ENCODE measurements at regions not wholly inside any gene's neighbourhood (a gene's known extent, or its start where the extent isn't known, plus 50 kb on each side); places are given as distances from the start of the nearest gene placed in this dataset.

DNA sequence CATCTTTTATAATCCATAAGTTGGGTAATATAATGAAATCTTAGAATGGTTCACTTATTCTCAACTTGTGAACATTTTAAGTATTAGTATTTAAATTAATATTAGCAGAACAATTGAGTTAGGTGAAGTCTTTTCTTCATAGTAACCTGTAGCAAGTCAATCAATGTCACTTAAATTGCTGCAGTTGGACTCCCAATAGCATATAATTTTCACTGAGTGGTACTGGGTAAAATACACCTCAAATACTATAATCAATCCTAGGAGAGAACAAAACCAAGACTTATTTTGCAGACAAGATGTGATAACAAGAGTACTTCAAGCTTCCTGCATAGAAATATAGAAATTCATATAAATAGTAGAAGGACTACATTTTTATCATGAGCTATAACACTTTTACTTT, 677.9 kb upstream of the LRRN3 start:
- no peak overlapping the region for H3K4me3 ChIP-seq (ENCODE audit: low read length)
- H3K9me2 ChIP-seq (replicated peaks; ENCODE audit: control insufficient read depth, low read length), result no peaks in the 10 kb centered on the region
- no peaks in the 10 kb centered on the region for H3K9me3 ChIP-seq (ENCODE audit: control insufficient read depth, insufficient read depth, low read length)
- no peaks in the 10 kb centered on the region for H3K79me2 ChIP-seq (ENCODE audit: control insufficient read depth, low read length)
- H3K36me3 ChIP-seq (ENCODE audit: control insufficient read depth, low read length), result no peaks in the 10 kb centered on the region
- H3K4me2 ChIP-seq (ENCODE audit: low read length), result no peak overlapping the region
- no peaks in the 10 kb centered on the region for H4K20me1 ChIP-seq (ENCODE audit: control insufficient read depth, insufficient read depth, low read depth, low read length)
- no peak for TF ChIP-seq EZH2phosphoT487 (IDR thresholded peaks at IDR 0.05; ENCODE audit: borderline replicate concordance, low read length)
- TF ChIP-seq CTCF (IDR thresholded peaks at IDR 0.05; ENCODE audit: low read depth, low read length, poor library complexity, severe bottlenecking), result no peak
- no peak overlapping the region for H3K27ac ChIP-seq (ENCODE audit: low read depth, low read length)
- no peaks in the 10 kb centered on the region for H3K4me1 ChIP-seq (ENCODE audit: control insufficient read depth, low read length)
- no peaks in the 10 kb centered on the region for H3F3A ChIP-seq (ENCODE audit: control insufficient read depth, insufficient read depth)
- no peaks in the 10 kb centered on the region for H3K27me3 ChIP-seq (ENCODE audit: control insufficient read depth, low read length)

GRCh38 chr7:110417611-110418010, 673.3 kb upstream of the LRRN3 start:
- H3K27ac ChIP-seq (ENCODE audit: low read depth, low read length), result no peak overlapping the region

GRCh38 chr7:110418659-110419280, 672.2 kb upstream of the LRRN3 start:
- no peaks in the 10 kb centered on the region for H3K79me2 ChIP-seq (ENCODE audit: control insufficient read depth, low read length)
- H4K20me1 ChIP-seq (ENCODE audit: control insufficient read depth, insufficient read depth, low read depth, low read length), result no peaks in the 10 kb centered on the region
- no peak overlapping the region for H3K4me2 ChIP-seq (ENCODE audit: low read length)
- H3K9me2 ChIP-seq (replicated peaks; ENCODE audit: control insufficient read depth, low read length), result no peaks in the 10 kb centered on the region
- no peaks in the 10 kb centered on the region for H3K4me1 ChIP-seq (ENCODE audit: control insufficient read depth, low read length)
- H3K27ac ChIP-seq (ENCODE audit: low read depth, low read length), result no peak overlapping the region
- H3K4me3 ChIP-seq (ENCODE audit: low read length), result no peak overlapping the region
- H3K27me3 ChIP-seq (ENCODE audit: control insufficient read depth, low read length), result no peaks in the 10 kb centered on the region
- TF ChIP-seq CTCF (IDR thresholded peaks at IDR 0.05; ENCODE audit: low read depth, low read length, poor library complexity, severe bottlenecking) (no peak), EZH2phosphoT487 (IDR thresholded peaks at IDR 0.05; ENCODE audit: borderline replicate concordance, low read length) (no peak)
- no peaks in the 10 kb centered on the region for H3F3A ChIP-seq (ENCODE audit: control insufficient read depth, insufficient read depth)
- H3K36me3 ChIP-seq (ENCODE audit: control insufficient read depth, low read length), result no peaks in the 10 kb centered on the region
- no peaks in the 10 kb centered on the region for H3K9me3 ChIP-seq (ENCODE audit: control insufficient read depth, insufficient read depth, low read length)

More at GRCh38 chr7:110417611-110418010, 673.3 kb upstream of the LRRN3 start:
- Histone ChIP-seq H3K9me2 (replicated peaks; ENCODE audit: control insufficient read depth, low read length) (no peaks in the 10 kb centered on the region), H3K36me3 (ENCODE audit: control insufficient read depth, low read length) (no peaks in the 10 kb centered on the region), H3K9me3 (ENCODE audit: control insufficient read depth, insufficient read depth, low read length) (no peaks in the 10 kb centered on the region), H3K79me2 (ENCODE audit: control insufficient read depth, low read length) (no peaks in the 10 kb centered on the region), H4K20me1 (ENCODE audit: control insufficient read depth, insufficient read depth, low read depth, low read length) (no peaks in the 10 kb centered on the region), H3K4me1 (ENCODE audit: control insufficient read depth, low read length) (no peaks in the 10 kb centered on the region), H3F3A (ENCODE audit: control insufficient read depth, insufficient read depth) (no peaks in the 10 kb centered on the region), H3K27me3 (ENCODE audit: control insufficient read depth, low read length) (no peaks in the 10 kb centered on the region), H3K4me3 (ENCODE audit: low read length) (no peak overlapping the region), H3K4me2 (ENCODE audit: low read length) (no peak overlapping the region)
- no peak for TF ChIP-seq CTCF (IDR thresholded peaks at IDR 0.05; ENCODE audit: low read depth, low read length, poor library complexity, severe bottlenecking)
- TF ChIP-seq EZH2phosphoT487 (IDR thresholded peaks at IDR 0.05; ENCODE audit: borderline replicate concordance, low read length), result no peak
